Activated CD8-positive, alpha-beta memory T cell treated with anti-CD3 and anti-CD28 coated beads, Interleukin-2, amount 50 U/mL, for 24 hours (primary cell): ENCODE measurements at regions not wholly inside any gene's neighbourhood (a gene's known extent, or its start where the extent isn't known, plus 50 kb on each side); places are given as distances from the start of the nearest gene placed in this dataset.
A peak's percentile ranks its signal among the peaks of the same experiment; 100 is the strongest.
"Not testable (repeated sequence)": the region's sequence is repeated elsewhere in the genome, so short reads cannot be mapped to it uniquely, and the experiment has no call there.

ENCODE experiments used
- DNase-seq: peaks from one replicate; pipeline ENCODE4 v3.0.0-alpha.2; 2020; ENCODE audit errors: extremely low read depth

DNA sequence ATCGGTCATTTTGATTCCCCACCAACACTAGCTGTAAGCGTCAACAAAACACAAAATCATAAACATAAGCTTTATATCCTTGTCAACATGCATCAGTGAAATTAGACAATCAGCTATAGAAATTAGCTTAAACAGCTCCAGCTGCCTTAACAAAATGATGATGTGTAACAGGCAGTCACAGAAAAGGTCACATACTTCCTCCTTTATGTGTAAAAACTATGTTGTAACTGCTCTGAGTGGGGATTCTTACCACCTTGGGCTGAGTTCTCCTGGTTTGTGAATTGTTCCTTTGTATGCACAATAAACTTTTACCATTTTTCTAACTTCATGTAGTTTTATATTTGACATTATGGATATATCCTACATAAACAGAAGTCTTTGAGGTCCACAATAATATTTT, 73.9 kb upstream of the MAP9 start:
- no peak for DNase-seq

DNA sequence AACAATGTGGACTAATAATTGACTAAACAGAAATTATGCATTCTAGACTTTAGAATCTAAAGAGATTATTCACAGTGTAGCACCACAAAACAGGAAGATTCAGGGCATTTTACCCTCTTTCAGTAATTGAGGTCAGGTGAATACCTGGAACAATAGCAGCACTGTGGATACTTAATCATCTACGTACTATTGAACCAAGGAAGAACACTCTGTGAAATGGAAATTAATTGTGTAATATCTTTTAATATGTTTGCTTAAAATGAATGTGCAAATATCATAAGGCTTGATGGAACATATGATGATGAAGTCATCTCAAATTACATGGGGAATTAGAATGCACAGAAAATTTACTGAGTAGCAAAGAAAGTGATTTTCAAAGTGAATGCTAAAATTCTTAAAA, 68.5 kb upstream of the MAP9 start:
- DNase-seq = no peak

DNA sequence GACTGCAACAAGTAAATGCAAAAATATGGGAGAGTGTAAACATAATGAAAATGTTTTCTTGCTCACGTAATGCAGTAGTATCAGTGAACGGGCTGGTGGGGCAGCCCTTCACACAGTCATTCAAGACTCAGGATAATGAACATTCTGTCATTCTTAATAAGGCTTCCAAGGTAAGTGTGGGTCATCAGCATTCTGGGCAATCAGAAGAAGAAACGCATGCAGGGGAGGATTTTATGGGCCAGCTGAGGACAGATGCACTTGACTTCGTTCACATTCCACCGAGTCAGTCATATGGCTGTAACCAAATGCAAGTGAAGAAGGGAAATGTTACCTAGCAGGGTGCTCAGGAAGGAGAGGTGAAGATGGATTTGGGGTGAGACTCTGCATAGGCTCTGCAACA, 68.0 kb upstream of the MAP9 start:
- DNase-seq = no peak

DNA sequence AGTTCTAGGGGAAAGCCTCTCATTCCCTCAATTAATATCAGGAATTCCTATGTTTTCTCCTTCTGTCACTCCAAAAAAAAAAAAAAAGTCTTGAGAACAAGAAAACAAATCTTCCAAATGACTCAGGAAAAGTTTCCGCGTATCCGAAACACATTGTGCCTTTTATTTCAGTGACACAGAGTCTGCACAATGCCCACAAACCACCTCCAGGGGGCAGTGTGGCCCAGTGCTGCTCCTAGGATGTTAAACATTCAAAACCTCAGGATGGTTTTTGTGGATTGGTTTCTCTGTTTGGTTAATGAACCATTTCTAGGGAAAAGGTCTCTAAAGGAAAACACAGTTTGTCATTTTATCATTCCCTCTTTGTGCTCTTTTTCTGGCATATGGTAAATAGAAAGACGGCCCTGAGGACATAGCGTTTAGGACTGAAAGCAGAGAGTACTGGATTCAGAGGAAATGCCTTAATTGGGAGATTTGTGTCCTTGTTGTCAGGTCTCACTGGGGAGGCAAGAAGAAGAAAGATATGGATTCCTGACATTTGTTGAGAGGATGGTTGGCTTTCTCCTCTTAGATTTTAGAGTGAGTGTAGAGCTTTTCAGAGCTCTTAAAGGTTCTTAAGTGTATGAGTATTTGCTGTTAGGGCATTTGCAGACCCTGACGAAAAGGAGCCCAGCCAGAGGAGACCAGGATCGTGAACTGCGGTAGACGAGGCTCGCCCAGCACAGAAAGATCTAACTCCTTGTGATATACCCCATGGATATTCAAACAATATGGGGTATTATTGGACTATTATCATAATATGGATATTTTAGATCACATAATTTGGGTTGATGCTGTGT, 65.7 kb upstream of the MAP9 start:
- DNase-seq = peak; percentile 28

DNA sequence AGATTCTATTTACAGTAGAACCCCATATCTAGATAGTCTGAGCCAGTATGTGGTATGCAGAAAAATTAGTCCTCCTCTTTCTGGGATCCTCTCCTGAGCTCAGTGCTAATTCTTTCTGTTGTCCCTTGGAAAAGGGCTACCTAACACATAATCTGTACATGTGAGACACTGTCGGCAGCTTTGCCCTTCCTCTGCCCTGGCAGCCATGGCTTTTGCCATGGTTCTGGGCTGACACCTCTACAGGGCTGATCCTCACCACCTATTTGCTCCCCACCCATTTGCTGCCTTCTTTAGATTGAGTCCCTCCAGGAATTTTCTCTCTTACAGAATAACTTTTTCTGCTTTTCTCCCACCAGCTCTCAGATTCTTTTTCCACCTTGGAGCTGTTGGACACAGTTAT, 64.7 kb upstream of the MAP9 start:
- no peak for DNase-seq

DNA sequence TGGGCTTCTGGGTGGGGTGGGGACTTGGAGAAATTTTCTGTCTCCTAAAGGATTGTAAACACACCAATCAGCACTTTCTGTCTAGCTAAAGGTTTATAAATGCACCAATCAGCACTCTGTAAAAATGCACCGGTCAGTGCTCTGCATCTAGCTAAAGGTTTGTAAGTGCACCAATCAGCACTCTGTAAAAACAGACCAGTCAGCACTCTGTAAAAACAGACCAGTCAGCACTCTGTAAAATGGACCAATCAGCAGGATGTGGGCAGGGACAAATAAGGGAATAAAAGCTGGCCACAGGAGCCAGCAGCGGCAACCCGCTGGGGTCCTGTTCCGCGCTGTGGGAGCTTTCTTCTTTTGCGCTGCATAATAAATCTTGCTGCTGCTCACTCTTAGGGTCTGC, 63.0 kb upstream of the MAP9 start:
- DNase-seq = not testable (repeated sequence)

DNA sequence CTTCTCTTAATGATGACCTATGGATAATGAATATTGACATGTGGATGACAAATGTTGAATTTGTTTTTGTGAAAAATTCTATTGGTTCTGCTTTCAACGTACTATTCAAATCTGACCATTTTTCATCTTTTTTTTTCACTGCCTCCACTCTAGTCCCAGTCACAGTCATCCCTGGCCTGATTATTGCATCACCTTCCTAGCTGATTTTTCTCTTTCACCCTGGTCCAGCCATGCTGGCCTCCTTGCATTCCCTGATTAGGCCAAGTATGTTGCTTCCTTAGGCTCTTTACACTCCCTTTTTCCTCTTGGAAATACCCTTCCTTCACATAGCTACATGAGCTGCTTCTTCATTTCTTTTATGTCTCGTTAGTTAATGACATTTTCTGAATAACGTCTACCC, 58.1 kb upstream of the MAP9 start:
- no peak for DNase-seq

DNA sequence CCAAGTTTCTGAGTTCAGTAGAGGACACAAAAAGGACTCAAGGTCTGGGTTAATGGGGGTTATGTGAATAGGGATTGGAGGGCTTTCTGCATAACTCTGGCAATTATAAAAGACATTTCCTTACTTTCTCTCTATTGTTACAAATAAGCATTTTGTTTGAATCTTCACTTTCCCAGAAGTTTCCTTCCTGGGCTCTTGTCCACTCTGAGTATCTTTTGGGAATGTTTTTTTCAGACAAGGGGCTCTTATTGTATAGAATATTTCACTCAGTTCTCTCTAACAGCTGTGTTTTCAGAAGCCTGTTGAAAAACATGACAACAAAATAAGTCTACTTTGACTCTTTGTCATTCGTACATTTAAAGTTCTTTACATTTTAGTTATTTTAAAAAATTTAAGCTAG, 57.6 kb upstream of the MAP9 start:
- DNase-seq = no peak

DNA sequence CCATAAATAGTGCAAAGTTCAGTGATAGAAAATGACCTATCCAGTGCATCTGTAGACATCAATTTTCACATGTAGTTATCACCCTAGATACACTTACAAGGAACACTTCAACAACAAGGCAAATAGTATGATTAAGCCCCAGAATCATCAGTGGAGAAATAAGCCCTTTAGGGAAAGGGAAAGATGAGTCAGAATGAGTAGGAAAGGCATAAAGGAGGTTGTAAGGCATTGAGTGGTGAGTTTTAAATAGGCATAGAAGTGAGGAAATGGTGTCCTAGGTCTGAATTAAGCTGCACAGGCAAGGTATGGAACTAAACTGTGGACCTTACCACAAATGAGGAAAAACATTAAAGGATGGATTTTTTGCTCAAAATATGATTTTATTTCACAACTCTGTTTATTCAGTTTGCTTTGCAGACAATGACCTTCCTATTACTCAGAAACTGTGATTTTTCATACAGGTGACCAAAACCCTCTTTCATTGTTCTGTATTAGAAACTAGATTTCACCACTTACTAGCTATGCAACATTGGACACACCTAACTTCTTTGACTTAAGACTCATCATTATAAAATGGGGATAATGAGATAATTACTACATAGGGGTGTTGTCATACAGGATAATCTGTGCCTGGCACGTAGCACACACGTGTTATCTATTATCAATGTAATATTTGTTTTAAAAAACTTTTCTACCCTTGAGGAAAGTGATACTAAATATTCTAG, 57.0 kb upstream of the MAP9 start:
- no peak for DNase-seq

DNA sequence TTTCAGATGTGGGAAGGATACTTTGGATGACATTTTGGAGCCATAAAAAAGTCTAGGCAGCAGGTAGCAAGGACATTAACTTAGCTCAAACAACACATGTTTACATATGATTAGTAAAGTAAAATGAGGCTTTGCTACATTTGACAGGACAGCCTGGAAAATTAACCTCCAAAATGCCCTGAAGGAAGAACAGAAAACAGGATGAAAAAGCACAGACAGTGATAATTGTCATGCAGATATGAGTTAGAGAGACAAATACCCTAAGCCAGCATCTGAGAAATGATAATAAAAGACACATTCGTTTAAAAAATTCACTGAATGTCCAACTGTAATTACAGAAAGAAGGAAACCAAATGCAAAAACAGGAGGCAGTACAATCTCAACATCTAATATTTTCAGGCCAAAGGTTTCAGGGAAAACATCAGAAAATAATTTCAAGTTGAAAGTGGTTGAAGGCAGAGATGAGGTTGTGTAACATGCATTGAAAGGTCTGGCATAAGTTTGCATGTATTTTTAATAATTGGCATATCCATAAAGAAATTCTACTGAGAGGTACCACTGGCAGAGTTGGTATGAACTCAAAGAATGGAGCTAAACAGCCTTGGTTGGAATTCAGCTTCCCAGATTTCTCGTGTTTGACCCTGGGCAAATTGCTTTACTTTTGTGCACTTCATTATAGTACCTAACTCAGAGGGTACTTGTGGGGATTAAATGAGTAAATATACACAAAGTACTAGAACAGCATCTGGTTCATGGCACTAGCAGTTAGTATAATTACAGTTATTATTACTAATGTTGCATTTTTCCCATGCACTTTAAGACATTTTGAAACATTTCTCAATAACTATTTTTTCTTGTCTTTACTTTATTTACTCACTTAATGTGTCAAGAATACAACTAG, 54.4 kb upstream of the MAP9 start:
- no peak for DNase-seq

DNA sequence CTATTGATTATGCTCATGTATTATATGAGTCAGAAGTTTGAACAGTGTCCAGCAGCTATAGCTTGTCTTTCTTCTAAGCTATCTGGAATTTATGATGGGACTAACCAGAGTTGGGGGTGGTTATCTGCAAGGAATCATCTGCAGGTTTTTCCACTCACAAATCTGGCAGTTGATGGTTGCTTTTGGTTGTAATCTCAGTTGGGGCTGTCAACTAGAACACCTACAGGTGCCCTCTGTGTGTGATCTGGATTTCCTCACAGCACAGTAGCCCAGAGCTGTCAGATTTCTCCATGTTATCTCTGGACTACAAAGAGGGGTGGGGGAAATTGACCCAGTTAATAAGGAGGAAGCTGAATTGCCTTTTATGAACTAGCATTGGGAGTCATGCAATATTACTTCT, 51.4 kb upstream of the MAP9 start:
- DNase-seq = no peak

DNA sequence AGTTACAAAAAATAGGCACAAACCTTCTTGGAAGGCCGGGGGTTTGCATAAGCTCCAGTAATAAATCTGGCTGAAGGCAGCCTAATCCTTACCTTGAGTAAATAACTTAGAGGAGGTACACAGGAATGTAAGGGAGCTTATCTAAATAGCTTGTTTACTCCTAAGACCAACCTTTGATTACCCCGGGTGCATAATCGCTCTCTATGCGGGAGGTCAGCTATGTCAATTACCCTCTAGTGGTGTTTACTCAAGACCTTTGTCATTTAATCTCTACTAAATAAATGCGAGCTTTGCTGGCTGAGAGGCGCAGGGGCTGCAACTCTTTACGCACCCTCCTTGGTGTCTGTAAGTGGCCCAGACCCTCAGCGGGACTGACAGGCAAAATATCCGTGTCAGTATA, 50.2 kb upstream of the MAP9 start:
- no peak for DNase-seq
